GM06990 (cell line): ENCODE measurements at regions not wholly inside any gene's neighbourhood (a gene's known extent, or its start where the extent isn't known, plus 50 kb on each side); places are given as distances from the start of the nearest gene placed in this dataset.

Source experiments
- DNase-seq: peaks from one replicate; pipeline ENCODE4 v3.0.0-alpha.2; 2011; ENCODE audit not compliant: insufficient read length; ENCODE audit errors: extremely low read depth
- H3K27me3 ChIP-seq: replicated peaks from 2 replicates; pipeline ENCODE4 v1.6.0; 2011; ENCODE audit warnings: low read length; ENCODE audit not compliant: control insufficient read depth, insufficient read depth
- H3K36me3 ChIP-seq: 2 replicates; pipeline ENCODE4 v1.5.1; 2011; ENCODE audit warnings: low read length; ENCODE audit not compliant: control insufficient read depth, insufficient read depth
- H3K4me3 ChIP-seq: replicated peaks from 2 replicates; pipeline ENCODE4 v1.5.1; 2011; ENCODE audit warnings: low read depth, mild to moderate bottlenecking, control low read depth, low read length
- CTCF ChIP-seq: IDR thresholded peaks from 2 replicates; pipeline ENCODE4 v1.5.1; 2011; ENCODE audit warnings: low read length, control low read depth, mild to moderate bottlenecking, inconsistent platforms; ENCODE audit not compliant: insufficient read depth, poor library complexity, severe bottlenecking

- no peaks in the 10 kb centered on the region for H3K27me3 ChIP-seq
- TF ChIP-seq CTCF = no peak
- no peak for DNase-seq
- no peak overlapping the region for H3K4me3 ChIP-seq
- H3K36me3 ChIP-seq = no peaks in the 10 kb centered on the region
These were observed 1588.0 kb downstream of the SLITRK1 start for GRCh38 chr13:82294226-82294625.

- no peaks in the 10 kb centered on the region for H3K36me3 ChIP-seq
- no peak for TF ChIP-seq CTCF
- DNase-seq = no peak
- no peaks in the 10 kb centered on the region for H3K27me3 ChIP-seq
- H3K4me3 ChIP-seq = no peak overlapping the region
These were observed 1589.9 kb downstream of the SLITRK1 start for GRCh38 chr13:82292334-82292733.

GRCh38 chr13:82291852-82292251 is 1590.4 kb downstream of the SLITRK1 start:
- TF ChIP-seq CTCF = no peak
- DNase-seq = no peak
- Histone ChIP-seq H3K4me3 (no peak overlapping the region), H3K27me3 (no peaks in the 10 kb centered on the region), H3K36me3 (no peaks in the 10 kb centered on the region)

- Histone ChIP-seq H3K27me3 (no peaks in the 10 kb centered on the region), H3K36me3 (no peaks in the 10 kb centered on the region), H3K4me3 (no peak overlapping the region)
- TF ChIP-seq CTCF = no peak
- DNase-seq = no peak
These were observed 1606.6 kb downstream of the SLITRK1 start for GRCh38 chr13:82275644-82276043.

- no peak for TF ChIP-seq CTCF
- DNase-seq = no peak
- Histone ChIP-seq H3K4me3 (no peak overlapping the region), H3K27me3 (no peaks in the 10 kb centered on the region), H3K36me3 (no peaks in the 10 kb centered on the region)
These were observed 1623.0 kb downstream of the SLITRK1 start for GRCh38 chr13:82259284-82259683.

GRCh38 chr13:82257790-82258507 is 1624.3 kb downstream of the SLITRK1 start:
- no peak overlapping the region for H3K4me3 ChIP-seq
- no peak for DNase-seq
- no peaks in the 10 kb centered on the region for H3K36me3 ChIP-seq
- H3K27me3 ChIP-seq = no peaks in the 10 kb centered on the region
- no peak for TF ChIP-seq CTCF
